ENCODE measurements at regions not wholly inside any gene's neighbourhood (a gene's known extent, or its start where the extent isn't known, plus 50 kb on each side); places are given as distances from the start of the nearest gene placed in this dataset.
A peak's percentile ranks its signal among the peaks of the same experiment; 100 is the strongest.

DNA sequence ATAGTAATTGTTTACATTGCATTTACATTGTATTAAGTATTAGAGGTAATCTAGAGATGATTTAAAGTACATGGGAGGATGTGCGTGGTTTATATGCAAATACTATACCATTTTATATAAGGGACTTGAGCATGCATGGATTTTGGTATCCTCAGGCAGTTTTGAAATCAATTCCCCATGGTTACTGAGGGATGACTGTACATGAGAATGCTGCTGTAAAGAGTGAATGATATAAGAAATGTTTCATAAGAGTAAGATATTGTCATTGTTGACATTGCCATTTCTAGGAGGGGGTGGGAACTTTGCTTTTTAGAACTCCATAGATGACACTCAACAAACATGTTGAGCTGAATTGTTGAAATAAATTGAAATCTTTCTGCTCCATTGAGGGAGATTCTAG lies 185.0 kb downstream of the SEMA6A start:
- Histone ChIP-seq H3K4me1 (peaks cover 0 to 10% (median 5%) of the 10 kb centered on the region in 4 donors), H3K36me3 (no peaks in the 10 kb centered on the region), H3K27ac (replicated peaks in 1 of 4) (no peak overlapping the region), H3K27me3 (no peaks in the 10 kb centered on the region), H3K9me3 (no peaks in the 10 kb centered on the region), H3K4me3 (no peak overlapping the region)
- DNase-seq (ENCODE audit: extremely low spot score): no peak
- 94% methylated on average over 1 of the region's 1 CpG for WGBS
- TF ChIP-seq POLR2AphosphoS5 (IDR thresholded peaks at IDR 0.05) (no peak), POLR2A (IDR thresholded peaks at IDR 0.05; ENCODE audit: low read depth) (no peak), EP300 (IDR thresholded peaks at IDR 0.05) (no peak)
- TF ChIP-seq, protein P1, sequence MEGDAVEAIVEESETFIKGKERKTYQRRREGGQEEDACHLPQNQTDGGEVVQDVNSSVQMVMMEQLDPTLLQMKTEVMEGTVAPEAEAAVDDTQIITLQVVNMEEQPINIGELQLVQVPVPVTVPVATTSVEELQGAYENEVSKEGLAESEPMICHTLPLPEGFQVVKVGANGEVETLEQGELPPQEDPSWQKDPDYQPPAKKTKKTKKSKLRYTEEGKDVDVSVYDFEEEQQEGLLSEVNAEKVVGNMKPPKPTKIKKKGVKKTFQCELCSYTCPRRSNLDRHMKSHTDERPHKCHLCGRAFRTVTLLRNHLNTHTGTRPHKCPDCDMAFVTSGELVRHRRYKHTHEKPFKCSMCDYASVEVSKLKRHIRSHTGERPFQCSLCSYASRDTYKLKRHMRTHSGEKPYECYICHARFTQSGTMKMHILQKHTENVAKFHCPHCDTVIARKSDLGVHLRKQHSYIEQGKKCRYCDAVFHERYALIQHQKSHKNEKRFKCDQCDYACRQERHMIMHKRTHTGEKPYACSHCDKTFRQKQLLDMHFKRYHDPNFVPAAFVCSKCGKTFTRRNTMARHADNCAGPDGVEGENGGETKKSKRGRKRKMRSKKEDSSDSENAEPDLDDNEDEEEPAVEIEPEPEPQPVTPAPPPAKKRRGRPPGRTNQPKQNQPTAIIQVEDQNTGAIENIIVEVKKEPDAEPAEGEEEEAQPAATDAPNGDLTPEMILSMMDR (IDR thresholded peaks at IDR 0.05): no peak
- intact Hi-C loops (cut with DNase I): no loop called here

DNA sequence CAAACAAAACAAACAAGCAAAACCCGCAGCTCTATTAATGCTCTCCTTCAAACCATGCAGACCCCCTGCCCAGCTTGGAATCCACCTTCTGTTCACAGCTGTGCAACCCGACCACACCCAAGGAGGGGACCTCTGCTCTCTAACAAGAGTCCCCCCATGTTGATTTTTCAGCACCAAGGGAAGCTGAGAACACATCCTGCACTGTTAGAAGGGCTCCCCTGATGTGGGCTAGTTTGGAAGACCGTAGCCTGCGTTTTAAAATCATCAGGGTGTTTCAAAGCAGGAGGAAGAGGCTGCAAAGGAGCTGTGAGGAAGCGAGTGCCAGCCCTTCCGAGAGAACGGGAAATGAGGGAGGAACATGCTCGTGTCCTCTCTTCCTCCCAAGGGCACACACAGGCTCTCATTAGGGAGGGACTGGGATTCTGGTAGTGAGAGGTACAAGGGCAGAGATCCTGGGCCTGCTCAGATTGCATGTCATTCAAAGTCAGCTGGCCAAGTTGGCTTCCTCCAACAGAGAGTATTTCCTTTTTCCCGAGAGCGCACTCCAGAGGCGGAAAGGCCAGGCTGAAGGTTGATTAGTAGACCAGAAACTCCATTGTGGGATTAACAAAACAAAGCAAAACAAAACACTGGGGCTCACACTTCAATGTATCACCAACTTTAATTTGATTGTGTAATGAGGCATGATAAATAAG lies 185.9 kb downstream of the SEMA6A start:
- H3K4me1 ChIP-seq: peaks cover 0 to 1% (median 0%) of the 10 kb centered on the region in 4 donors
- H3K4me3 ChIP-seq: no peak overlapping the region
- no peaks in the 10 kb centered on the region for H3K9me3 ChIP-seq
- H3K27me3 ChIP-seq: no peaks in the 10 kb centered on the region
- no peak for TF ChIP-seq POLR2A (IDR thresholded peaks at IDR 0.05; ENCODE audit: low read depth)
- TF ChIP-seq POLR2AphosphoS5 (IDR thresholded peaks at IDR 0.05): peak; percentile 8 to 45
- H3K27ac ChIP-seq (replicated peaks in 1 of 4): no peak overlapping the region
- no peak for DNase-seq (ENCODE audit: extremely low spot score)
- intact Hi-C loops (cut with DNase I): no loop called here
- 87% methylated on average over 11 of the region's 11 CpGs for WGBS
- H3K36me3 ChIP-seq: no peaks in the 10 kb centered on the region

DNA sequence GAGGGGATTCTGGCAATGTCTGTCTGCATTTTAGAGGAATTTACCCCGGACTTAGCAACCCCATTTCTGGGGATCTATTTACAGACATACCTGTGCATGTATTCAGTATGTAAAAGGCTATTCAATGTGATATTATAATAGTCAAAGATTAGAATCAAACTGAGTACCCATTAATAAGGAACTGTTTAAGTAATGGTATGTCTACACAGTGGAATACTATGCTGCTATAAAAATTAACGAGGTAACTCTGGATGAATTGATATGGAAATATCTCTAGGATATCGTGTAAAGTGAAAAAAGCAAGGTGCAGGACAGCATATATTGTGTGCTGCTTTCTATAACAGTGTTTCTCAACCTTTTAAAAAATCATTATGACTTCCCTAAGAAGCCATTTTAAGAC lies 186.9 kb downstream of the SEMA6A start:
- H3K4me3 ChIP-seq: no peak overlapping the region
- no peak for TF ChIP-seq POLR2A (IDR thresholded peaks at IDR 0.05; ENCODE audit: low read depth)
- TF ChIP-seq, protein P1 (IDR thresholded peaks at IDR 0.05): no peak
- no peak for TF ChIP-seq EP300 (IDR thresholded peaks at IDR 0.05)
- no peak for TF ChIP-seq POLR2AphosphoS5 (IDR thresholded peaks at IDR 0.05)
- no peaks in the 10 kb centered on the region for H3K9me3 ChIP-seq
- peaks cover 0 to 4% (median 0%) of the 10 kb centered on the region in 4 donors for H3K4me1 ChIP-seq
- no peaks in the 10 kb centered on the region for H3K27me3 ChIP-seq
- no peak overlapping the region for H3K27ac ChIP-seq (replicated peaks in 1 of 4)
- 94% methylated on average over 3 of the region's 3 CpGs for WGBS
- intact Hi-C loops (cut with DNase I): no loop called here
- no peaks in the 10 kb centered on the region for H3K36me3 ChIP-seq
- no peak for DNase-seq (ENCODE audit: extremely low spot score)

DNA sequence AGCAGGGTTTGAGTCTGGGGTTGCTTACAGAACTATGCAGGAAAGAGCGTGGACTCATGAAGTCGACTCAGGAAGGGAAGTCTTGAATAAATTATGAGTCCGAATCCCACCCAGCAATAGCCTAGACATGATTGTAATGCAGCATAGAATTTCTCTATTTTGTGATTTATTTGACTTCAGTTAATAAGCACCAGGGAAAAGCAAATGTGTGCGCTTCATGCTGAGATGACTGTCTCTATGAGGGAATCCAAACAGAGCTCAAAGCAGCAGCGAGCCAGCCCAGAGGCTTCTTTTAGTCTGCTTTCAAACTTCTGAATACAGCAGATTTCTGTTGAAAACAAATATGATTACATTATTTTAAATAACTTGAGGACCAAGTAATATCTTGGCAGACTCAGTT lies 188.0 kb downstream of the SEMA6A start:
- no peaks in the 10 kb centered on the region for H3K9me3 ChIP-seq
- no peak overlapping the region for H3K27ac ChIP-seq (replicated peaks in 1 of 4)
- intact Hi-C loops (cut with DNase I): no loop called here
- H3K36me3 ChIP-seq: no peaks in the 10 kb centered on the region
- H3K4me1 ChIP-seq: peaks cover 0 to 5% (median 1%) of the 10 kb centered on the region in 4 donors
- H3K4me3 ChIP-seq: no peak overlapping the region
- no peaks in the 10 kb centered on the region for H3K27me3 ChIP-seq
- 86% methylated on average over 5 of the region's 5 CpGs for WGBS
- peak; percentile 47 for DNase-seq (ENCODE audit: extremely low spot score)
- TF ChIP-seq POLR2AphosphoS5 (IDR thresholded peaks at IDR 0.05) (no peak), POLR2A (IDR thresholded peaks at IDR 0.05; ENCODE audit: low read depth) (no peak), EP300 (IDR thresholded peaks at IDR 0.05) (no peak)
- TF ChIP-seq, protein P1 (IDR thresholded peaks at IDR 0.05): no peak

DNA sequence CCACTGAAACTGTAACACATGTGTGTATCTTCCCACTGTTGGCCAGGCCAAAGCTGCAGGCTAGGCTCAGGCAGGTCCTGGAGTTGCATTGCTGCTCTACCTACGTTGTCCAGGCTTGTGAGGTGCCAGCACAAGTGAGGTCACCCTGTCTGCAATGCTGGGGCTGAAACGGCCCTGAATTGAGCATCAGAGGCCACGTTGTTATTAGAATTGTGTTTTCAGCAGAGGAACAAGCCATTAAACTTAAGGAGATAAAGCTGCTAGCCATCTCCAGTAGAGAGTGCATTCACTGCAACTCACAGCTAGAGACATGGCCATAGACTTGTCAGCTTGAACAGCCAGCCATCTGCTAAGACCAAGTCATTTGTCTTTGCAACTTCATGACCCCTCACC lies 191.8 kb downstream of the SEMA6A start:
- 89% methylated on average over 3 of the region's 3 CpGs for WGBS
- DNase-seq (ENCODE audit: extremely low spot score): peak; percentile 84
- Histone ChIP-seq H3K36me3 (no peaks in the 10 kb centered on the region), H3K4me1 (peaks cover 0 to 5% (median 2%) of the 10 kb centered on the region in 4 donors), H3K27ac (replicated peaks in 1 of 4) (no peak overlapping the region), H3K27me3 (no peaks in the 10 kb centered on the region), H3K9me3 (no peaks in the 10 kb centered on the region), H3K4me3 (no peak overlapping the region)
- intact Hi-C loops (cut with DNase I): no loop called here
- TF ChIP-seq, protein P1 (IDR thresholded peaks at IDR 0.05): no peak
- no peak for TF ChIP-seq POLR2A (IDR thresholded peaks at IDR 0.05; ENCODE audit: low read depth)
- no peak for TF ChIP-seq EP300 (IDR thresholded peaks at IDR 0.05)
- TF ChIP-seq POLR2AphosphoS5 (IDR thresholded peaks at IDR 0.05): no peak

Measured in esophagus muscularis mucosa (tissue), 4 donors.